Daoy (cell line): ENCODE measurements at regions not wholly inside any gene's neighbourhood (a gene's known extent, or its start where the extent isn't known, plus 50 kb on each side); places are given as distances from the start of the nearest gene placed in this dataset.

ENCODE experiments used
- DNase-seq: peaks from one replicate; pipeline ENCODE4 v3.0.0-alpha.2; 2015; ENCODE audit warnings: low read depth

DNA sequence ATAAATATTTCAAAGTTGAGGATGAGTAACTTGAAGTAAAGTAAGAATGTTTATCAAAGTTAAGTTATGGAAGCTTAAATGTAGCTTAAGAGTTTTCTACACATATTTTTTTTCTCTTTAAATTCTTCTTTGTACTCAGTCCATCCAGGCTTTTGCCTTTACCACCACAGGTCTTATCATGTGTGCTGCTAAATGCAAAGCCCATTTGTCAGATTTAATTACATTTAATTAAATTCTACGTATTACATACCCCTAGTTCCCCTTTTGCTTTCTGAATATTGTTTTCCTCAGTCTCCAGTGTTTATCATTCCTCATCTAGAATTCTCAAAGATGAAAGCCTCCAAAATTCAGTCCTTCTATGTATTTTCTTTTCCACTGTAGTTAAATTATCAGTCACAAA, 1841.9 kb downstream of the EFNA5 start:
- DNase-seq: no peak

DNA sequence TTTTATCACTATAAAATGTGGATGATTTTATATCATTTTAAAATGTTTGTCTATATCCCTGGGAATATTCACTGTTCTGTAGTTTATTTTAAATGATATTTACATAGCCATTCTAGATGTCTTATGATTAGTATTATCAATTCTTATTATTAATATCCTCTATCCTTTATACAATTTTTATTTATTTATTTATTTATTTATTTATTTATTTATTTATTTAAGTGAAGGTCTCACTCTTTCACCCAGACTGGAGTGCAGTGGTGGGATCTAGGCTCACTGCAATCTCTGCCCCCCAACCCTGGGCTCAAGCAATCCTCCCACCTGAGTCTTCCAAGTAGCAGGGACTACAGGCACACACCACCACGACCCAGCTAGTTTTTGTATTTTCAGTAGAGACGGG, 1848.9 kb downstream of the EFNA5 start:
- no peak for DNase-seq

DNA sequence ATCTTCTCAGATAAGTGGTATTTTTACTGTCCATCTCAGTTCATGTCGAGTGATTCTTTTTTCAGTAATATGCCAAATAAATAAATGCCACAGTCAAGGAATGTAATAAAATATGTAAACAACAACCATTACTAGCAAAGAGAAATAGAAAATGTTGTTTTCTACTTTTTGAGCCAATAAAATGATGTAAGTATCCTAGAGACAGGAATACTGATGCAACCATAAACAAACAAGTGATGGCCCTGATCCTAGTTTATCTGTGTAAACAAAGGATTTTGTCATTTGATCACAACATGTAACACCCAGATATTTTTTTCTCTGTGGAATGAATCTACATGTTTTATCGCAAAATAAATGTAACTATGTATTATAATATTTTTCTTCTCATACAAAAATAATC, 1852.8 kb downstream of the EFNA5 start:
- no peak for DNase-seq

DNA sequence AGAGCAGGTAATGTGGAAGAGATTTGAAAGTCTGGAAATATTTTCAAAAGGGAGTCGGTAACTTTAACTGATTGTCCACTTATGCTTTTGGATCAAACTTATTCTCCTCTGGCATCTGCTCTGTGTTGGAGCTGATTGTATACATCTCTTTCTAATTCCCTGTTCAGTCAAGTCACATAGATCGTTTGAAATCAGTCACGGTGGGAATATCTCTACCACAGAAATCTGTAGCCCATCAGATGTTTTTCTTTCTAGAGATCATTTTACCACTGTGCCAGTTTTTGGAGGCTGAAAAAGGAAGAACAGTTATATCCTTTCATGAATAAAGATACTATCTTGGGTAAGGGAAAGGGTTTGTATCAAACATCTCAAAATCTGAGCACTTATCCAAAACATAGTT, 1853.3 kb downstream of the EFNA5 start:
- DNase-seq: no peak

DNA sequence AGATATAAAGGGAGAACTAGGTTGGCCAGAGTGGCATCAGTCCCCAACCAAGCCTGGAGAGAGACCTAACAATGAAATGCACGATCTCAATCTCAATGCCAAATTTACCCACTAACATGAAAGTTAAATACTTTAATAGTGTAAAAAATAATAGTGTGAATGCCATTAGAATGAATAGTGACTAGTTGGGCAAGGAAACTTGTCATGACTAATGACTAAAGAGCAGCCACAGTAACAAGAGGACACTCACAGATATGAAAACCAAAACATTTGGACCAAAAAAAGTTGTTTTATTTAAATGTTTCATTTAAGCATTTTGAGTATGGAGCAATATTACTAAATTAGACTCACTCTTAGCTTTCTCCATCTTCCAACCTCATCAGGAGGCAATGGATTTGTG, 1853.8 kb downstream of the EFNA5 start:
- no peak for DNase-seq

DNA sequence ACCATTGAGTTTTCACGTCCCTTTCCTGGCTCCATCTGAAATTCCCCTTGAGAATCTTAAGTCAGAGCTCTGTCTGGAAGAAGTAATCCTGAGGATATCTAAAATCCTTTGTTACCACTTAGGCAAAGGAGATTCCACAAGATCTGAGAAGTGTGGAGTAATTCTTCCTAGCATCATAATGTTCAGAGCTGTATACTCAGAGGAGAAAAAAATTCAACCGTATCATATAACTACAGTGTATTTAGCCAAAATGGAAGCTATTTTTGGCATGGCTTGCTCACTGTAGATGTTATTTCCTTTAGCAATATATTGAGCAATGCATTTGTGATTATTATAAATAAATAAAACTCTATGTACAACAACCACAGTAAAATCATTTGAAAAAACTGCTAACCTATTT, 1858.4 kb downstream of the EFNA5 start:
- no peak for DNase-seq

DNA sequence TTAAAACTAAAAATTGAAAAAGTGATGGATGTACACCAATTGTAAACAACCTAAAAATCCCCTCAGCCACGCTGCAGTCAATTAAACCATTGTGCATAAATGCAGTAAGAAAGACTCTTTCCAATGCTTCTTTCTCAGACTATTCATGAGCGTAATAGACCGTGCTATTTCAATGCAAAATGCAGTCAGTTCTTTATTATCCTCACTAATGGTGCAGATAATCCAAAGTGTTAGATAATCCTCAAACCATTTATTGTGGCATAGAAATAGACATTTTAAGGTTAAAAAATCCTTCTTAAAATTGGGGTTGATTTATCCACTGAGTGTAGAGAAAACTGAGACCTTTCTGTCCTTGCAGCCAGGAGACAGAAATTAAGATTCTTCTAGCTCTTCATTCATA, 1862.8 kb downstream of the EFNA5 start:
- DNase-seq: no peak

DNA sequence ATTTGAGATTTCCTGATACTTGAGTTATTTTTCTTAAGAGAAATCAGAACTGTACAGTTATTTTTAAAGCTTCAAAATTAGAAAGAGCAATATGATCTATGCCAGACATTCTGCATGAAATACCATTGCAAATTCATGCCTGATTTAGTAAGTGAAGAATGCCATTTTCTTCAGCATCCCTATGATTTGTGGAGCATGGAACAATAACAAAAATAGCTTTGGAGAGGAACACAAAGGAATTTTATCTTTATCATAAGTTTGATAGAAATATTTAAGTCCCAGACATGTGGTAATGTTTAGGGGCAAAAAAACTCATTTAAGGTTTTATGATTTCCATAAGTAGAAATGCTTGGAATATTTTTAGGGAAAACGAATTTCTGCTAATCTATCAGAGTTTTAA, 1863.4 kb downstream of the EFNA5 start:
- DNase-seq: no peak

DNA sequence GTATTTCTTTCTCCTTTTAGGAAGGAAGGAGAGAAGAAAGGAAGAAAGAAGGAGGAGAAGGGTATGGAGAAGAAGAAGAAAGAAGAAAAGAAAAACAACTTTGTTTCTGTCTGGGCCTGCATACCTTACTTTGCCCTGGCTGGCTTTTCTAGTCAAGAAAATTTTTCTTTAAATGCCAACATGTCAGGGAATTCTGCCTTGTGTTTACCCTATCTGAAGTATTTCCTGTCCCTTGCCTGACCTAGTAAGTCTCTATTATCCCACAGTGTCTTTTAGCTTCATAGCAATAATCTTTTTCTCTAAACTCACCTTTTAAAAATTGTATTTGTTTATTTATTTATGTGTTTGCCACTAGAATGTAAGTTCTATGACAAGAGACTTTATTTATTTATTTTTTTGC, 1864.1 kb downstream of the EFNA5 start:
- no peak for DNase-seq

DNA sequence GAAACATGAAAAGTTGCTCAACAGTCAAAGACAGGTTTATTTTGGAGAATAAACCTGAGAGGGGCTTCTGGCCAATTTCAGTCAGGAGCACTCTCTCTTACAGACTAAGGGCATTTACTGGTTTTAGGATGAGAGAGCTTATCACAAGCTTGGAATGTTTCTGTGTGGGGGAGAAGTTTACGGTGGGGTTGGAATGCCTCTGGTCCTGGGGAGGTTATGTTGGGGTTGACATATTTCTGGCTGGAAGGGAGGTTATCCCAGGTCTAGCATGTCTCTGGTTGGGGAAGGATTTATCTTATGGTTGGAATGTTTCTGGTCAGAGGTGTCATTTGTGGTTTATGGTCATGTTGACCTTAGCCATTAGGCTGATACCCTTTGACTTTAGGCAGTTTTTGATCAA, 1867.3 kb downstream of the EFNA5 start:
- no peak for DNase-seq

DNA sequence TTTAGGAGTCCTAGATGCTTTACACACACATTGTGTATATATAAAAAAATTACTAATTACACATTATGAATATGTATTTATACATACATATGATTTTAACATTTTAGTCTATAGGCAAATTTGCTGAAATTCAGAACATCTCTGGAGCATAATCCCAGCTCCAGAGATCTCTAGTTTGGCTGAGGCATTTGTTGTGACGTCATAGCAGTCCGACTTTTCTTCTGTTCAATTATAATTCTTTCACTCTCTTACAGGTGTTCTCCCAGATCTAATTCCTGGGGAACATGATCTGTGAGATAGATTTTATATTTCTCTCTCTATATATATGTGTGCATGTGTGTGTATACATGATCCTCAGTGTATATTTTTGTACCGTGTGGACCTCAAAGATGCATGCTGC, 1876.2 kb downstream of the EFNA5 start:
- no peak for DNase-seq

DNA sequence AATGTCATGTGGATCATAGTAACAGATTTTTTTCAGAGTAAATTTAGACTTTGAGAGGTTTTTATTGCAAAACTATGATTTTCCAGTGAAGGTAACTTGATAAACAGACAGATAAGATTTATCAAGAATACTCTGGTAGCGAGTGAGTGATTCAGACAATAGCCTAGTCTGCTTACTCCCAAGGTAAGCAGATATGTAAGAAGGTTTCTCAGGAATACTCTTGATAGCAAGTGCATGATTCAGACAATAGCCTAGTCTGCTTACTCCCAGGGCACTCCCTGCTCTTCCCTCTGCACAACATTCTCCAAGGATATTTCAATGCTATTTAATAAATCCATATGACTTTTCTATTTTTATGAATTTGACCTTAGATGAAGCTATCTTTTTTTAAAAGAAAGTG, 1881.5 kb downstream of the EFNA5 start:
- DNase-seq: no peak

DNA sequence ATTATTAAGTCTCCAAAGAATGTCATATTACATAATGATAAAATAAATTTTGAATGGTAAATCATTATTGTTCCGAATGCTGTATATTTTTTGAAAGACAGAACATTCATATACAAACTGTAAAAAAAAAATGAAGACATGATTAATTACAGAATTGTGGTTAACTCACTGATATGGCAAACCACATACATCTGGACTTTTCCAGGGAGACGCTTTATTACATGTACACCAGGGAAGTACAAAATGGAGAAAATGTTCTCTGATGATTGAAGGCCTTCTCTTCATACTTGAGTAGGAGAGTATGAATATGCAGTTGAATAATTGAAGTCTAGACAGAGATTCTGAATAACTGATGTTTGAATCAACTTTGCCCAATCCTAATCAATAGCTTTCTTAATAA, 1886.9 kb downstream of the EFNA5 start:
- DNase-seq: no peak

DNA sequence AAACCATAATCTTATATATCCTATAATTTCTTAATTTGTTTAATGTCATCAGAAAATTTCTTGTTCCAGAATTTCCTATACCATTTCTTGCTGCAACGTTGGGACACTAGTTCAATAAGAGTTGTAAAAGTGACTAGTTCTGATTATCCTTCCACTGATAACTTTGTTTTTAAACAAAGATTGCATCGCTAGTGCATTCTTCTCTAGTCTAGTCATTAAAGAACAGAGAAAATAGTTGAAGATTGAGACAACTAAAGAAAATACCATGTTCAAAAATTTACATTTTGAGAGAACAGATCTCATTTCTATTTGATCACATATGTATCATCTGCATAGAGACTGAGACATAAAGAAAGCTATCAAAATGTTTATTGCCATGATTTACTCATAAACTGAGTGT, 1888.2 kb downstream of the EFNA5 start:
- DNase-seq: no peak

DNA sequence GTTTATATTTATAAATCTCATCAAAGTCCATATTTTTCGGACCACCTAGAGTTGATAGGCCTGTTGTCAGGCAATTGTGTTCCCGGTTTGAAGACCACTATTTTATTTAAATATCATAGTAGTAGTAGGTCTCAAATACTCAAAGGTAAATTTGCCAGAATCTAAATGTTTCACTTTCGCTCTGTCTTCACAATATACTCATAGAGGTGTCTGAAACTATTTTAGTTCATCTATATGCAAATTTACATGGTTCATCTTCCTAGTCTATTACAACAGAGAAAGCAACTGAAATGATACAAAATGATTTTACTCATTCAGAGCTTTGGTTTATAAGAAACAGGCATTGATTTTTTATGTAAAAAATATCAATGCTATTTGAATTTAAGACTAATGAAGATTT, 1897.5 kb downstream of the EFNA5 start:
- no peak for DNase-seq

DNA sequence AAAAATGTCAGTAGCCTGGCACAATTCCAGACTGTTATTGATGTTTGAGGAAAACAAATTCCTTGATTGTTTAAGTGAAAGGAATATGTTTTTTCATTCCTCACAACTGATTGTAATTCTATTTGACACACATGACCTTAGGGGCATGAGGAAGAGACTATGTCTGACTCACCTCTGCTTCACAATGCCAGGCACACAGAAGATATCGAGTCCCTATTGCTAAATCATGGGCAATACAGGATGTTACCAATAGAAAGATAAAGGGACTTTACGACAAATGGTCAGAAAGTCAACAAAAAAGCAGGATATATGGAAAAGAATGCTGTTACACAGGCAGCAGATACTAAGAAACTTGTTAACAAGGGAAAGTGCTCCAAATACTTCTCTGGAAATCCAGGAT, 1903.5 kb downstream of the EFNA5 start:
- no peak for DNase-seq

DNA sequence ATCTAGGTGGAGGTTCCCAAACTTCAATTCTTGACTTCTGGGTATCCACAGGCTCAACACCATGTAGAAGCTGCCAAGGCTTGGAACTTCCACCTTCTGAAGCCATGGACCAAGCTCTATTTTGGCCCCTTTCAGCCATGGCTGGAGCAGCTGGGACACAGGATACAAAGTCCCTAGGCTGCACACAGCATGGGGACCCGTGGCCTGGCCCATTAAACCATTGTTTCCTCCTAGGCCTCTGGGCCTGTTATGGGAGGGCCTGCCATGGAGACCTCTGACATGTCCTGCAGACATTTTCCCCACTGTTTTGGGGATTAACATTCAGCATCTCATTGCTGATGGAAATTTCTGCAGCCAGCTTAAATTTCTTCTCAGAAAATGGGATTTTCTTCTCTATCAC, 1908.0 kb downstream of the EFNA5 start:
- no peak for DNase-seq

DNA sequence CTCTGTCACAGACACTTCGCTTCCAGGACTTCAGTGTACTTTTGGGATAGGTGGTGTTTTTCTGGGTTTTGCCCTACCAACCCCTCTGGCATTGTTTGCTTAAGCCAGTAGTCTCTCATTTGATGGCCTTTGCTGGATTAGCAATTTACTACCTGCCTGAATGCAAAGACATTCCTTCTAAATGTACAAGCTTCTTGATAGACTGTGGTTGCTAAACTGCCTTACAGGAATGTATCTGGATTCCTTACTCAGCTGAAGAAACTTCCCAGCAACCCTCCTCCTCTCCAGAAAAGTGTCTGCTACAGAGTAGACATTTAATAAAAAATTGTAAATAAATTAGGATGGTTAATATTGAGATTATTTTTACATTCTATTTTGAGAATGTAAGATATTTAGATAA, 1916.7 kb downstream of the EFNA5 start:
- DNase-seq: no peak

DNA sequence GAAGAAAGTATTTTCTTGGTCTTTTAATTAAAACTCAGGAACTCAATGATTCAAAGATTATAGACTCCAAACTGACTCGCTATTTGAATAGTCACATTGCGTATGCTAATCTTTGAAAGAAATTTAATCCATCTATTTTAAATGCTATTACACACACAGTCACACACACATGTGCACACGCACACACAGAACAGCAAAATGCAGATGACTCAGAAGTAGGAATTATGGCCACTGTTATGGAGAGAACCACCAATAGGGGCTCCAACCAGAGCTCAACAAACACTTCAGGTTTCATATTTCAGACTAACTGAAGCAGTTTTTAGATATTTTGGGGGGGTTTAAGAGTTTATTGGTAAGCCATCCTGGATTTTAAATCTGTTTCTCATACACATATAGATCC, 1917.9 kb downstream of the EFNA5 start:
- no peak for DNase-seq

DNA sequence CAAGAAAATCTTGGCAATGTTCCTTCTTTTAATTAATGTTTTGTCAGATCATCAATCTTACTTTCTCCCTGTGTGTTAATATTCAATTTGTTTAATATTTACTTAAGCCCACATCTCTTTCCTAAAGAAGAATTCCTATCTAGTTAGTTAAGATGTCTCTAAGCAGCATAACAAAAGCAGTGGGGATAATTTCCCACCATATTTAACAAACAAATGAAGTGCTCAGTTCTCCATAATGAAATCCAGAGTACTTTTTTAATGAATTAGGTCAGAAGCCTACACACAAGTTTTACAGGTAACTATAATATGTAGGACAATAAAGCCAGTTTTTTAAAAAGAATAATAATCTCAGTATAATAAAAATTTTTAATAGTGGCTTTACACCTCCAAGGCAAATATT, 1918.8 kb downstream of the EFNA5 start:
- DNase-seq: no peak

DNA sequence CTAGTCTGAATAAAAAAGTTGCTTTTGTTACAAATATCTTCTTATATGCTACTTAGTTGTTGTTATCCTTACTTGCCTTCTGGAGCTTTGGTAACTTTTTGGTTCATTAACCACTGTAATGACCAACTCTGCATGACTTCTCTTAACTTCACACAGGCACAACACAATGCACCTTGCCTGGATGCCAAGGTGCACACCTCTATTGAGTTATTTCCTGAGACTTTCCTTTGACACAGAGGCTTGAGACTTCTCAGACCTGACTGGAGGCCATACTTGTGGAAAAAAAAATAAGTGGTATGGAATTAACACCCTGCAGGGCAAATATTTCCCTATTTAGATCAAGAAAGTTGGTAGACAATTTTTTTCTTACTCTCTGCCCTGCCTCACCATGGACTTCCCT, 1925.6 kb downstream of the EFNA5 start:
- no peak for DNase-seq

DNA sequence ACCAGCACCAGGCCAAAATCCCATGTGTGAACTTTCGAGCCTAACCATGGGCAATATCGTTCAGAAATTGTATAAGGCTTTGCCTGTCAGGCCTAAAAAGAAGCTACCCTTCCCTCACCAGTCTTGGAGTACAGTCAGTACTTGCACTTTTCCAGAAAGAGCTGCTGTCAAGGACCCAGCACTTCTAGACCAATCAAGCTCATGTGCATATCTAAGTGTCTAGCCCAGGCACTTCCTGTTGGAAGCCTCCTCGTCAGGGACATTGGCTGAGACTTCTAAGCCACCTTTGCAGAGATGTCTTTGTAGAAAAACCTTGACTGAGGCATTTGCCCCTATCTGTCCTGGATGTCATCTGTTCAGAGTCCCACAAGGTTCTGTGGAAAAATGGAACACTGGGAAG, 1930.5 kb downstream of the EFNA5 start:
- no peak for DNase-seq

DNA sequence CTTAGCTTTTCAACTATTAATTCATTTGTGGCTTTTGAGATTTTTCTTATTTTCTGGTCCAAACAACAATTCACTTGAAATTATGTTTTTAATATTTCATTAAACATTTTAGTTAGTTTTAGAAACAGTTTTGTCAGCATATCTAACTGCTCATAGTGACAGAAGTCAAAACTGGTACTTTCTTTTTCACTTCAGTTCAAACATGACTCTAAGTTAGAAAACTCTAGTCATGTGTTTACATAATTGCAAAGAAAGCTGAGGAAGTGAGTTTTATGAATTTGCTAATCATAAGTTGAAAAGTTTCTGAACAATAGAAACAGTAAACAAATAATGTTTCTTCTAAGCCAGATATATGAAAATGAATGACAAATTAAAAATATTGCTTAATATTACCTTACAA, 1931.0 kb downstream of the EFNA5 start:
- no peak for DNase-seq

DNA sequence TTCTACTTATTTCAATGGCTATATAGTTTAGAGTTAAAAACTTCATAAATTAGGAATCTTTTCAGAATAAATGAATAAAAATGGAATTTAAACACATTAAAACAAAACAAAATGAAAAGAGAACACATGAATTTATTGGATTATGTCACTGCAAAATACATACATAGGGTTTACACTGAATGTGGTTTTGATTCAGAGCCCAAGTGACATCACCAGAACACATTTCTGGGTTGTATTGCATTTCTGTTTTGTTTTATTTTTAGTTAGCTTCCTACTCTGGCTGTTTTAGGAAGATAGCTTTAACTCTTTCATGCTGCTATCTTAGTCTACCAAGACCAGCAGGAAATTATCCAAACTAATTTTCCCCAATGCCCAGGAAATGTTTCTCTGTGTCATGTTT, 1935.0 kb downstream of the EFNA5 start:
- DNase-seq: no peak

DNA sequence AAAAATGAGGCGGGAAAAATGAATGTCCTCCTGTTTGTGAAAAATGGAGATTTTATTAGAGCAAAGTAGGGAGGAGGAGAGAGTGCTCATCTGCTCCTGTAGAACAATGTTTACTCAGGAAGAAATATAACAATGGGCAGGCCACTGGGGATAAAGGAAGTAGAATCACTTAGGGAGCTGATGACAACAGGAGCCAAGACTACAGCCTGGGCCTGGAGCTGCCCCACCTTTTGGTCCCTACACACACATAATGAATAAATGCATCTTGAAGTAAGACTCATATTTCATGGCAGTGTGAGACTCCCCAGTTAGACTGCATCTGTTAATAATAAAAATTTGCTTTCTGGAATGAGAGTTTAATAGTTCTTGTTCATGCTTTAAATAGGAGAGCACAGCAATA, 1939.8 kb downstream of the EFNA5 start:
- DNase-seq: no peak
